Mesendoderm (in vitro differentiated cells): ENCODE measurements at regions not wholly inside any gene's neighbourhood (a gene's known extent, or its start where the extent isn't known, plus 50 kb on each side); places are given as distances from the start of the nearest gene placed in this dataset.
"Not testable (repeated sequence)": the region's sequence is repeated elsewhere in the genome, so short reads cannot be mapped to it uniquely, and the experiment has no call there.

Experiments used
- DNase-seq: peaks from one replicate; pipeline ENCODE4 v3.0.0; 2013
- H2AK5ac ChIP-seq: 2 replicates; pipeline ENCODE4 v1.6.1; 2013; ENCODE audit warnings: low read length, inconsistent platforms
- H2BK120ac ChIP-seq: 2 replicates; pipeline ENCODE4 v1.6.1; 2013; ENCODE audit warnings: low read depth, mild to moderate bottlenecking, low read length, moderate library complexity, mixed read lengths
- H2BK15ac ChIP-seq: replicated peaks from 2 replicates; pipeline ENCODE4 v1.6.1; 2013; ENCODE audit warnings: low read depth, mild to moderate bottlenecking, moderate library complexity
- H2BK5ac ChIP-seq: 2 replicates; pipeline ENCODE4 v1.6.1; 2013; ENCODE audit warnings: low read length, inconsistent platforms
- H3K18ac ChIP-seq: 2 replicates; pipeline ENCODE4 v1.6.1; 2013; ENCODE audit warnings: mild to moderate bottlenecking, low read length, mixed read lengths
- H3K23ac ChIP-seq: one replicate; pipeline ENCODE4 v1.6.1; 2013; ENCODE audit warnings: low read length
- H3K27ac ChIP-seq: 2 replicates; pipeline ENCODE4 v1.5.1; 2013; ENCODE audit warnings: low read depth, mild to moderate bottlenecking, inconsistent platforms, low read length, moderate library complexity
- H3K27me3 ChIP-seq: 2 replicates; pipeline ENCODE4 v1.6.1; 2013; ENCODE audit warnings: low read length, control low read depth, mild to moderate bottlenecking, inconsistent platforms; ENCODE audit not compliant: insufficient read depth, poor library complexity
- H3K36me3 ChIP-seq: 2 replicates; pipeline ENCODE4 v1.6.1; 2013; ENCODE audit warnings: low read length, inconsistent platforms; ENCODE audit not compliant: control insufficient read depth, insufficient read depth
- H3K4ac ChIP-seq: one replicate; pipeline ENCODE4 v1.6.1; 2013; ENCODE audit warnings: low read depth, mild to moderate bottlenecking, low read length, moderate library complexity
- H3K4me1 ChIP-seq: 2 replicates; pipeline ENCODE4 v1.6.1; 2013; ENCODE audit warnings: low read depth, low read length, inconsistent platforms; ENCODE audit not compliant: control insufficient read depth
- H3K4me2 ChIP-seq: 2 replicates; pipeline ENCODE4 v1.6.1; 2013; ENCODE audit warnings: low read length
- H3K4me3 ChIP-seq: 2 replicates; pipeline ENCODE4 v1.5.1; 2013; ENCODE audit warnings: mild to moderate bottlenecking, low read length
- H3K56ac ChIP-seq: one replicate; pipeline ENCODE4 v1.6.1; 2013; ENCODE audit warnings: low read length
- H3K79me1 ChIP-seq: 2 replicates; pipeline ENCODE4 v1.6.1; 2013; ENCODE audit warnings: low read length, inconsistent platforms
- H3K79me2 ChIP-seq: 2 replicates; pipeline ENCODE4 v1.6.1; 2013; ENCODE audit warnings: mild to moderate bottlenecking, low read length; ENCODE audit not compliant: control insufficient read depth, insufficient read depth
- H3K9ac ChIP-seq: 2 replicates; pipeline ENCODE4 v1.6.1; 2013; ENCODE audit warnings: low read length, inconsistent platforms
- H4K5ac ChIP-seq: one replicate; pipeline ENCODE4 v1.6.1; 2013; ENCODE audit warnings: low read length
- H4K8ac ChIP-seq: one replicate; pipeline ENCODE4 v1.6.1; 2013; ENCODE audit warnings: low read depth, mild to moderate bottlenecking, control low read depth, low read length, moderate library complexity
- WGBS: extraction: QIAGEN DNeasy Blood & Tissue Kit; methylation state at CpG from one replicate; pipeline ENCODE4 v1.1.7; 2013; ENCODE audit warnings: low lambda C conversion rate, missing lambda C conversion rate; ENCODE audit not compliant: insufficient coverage; ENCODE audit errors: extremely low coverage; 5-methylcytosine and 5-hydroxymethylcytosine counted together

DNA sequence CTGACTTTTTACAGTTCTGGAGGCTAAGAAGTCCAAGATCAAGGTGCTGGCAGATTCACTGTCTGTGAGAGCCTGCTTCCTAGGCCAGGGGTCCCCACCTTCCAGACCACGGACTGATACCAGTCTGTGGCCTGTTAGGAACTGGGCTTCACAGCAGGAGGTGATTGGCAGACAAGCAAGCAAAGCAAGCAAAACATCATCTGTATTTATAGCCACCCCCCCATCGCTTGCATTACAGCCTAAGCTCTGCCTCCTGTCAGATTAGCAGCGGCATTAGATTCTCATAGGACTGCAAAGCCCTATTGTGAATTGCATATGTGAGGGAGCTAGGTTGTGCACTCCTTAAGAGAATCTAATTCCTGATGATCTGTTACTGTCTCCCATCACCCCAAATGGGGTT, 194.7 kb upstream of the THRB start:
- H2AK5ac ChIP-seq = no peak overlapping the region
- no peak overlapping the region for H2BK120ac ChIP-seq
- H3K4ac ChIP-seq = no peak overlapping the region
- H3K4me1 ChIP-seq = no peaks in the 10 kb centered on the region
- no peaks in the 10 kb centered on the region for H3K79me2 ChIP-seq
- H3K23ac ChIP-seq = no peak overlapping the region
- no CpG with 5 or more reads among the region's 3 CpGs for WGBS
- no peak overlapping the region for H2BK5ac ChIP-seq
- no peaks in the 10 kb centered on the region for H3K79me1 ChIP-seq
- no peaks in the 10 kb centered on the region for H3K27me3 ChIP-seq
- DNase-seq = peak; percentile 22
- no peak overlapping the region for H3K56ac ChIP-seq
- no peak overlapping the region for H3K4me3 ChIP-seq
- H3K18ac ChIP-seq = no peak overlapping the region
- H3K27ac ChIP-seq = no peak overlapping the region
- H4K8ac ChIP-seq = no peak overlapping the region
- no peak overlapping the region for H4K5ac ChIP-seq
- H2BK15ac ChIP-seq = no peak overlapping the region
- H3K9ac ChIP-seq = no peak overlapping the region
- H3K4me2 ChIP-seq = no peak overlapping the region
- no peaks in the 10 kb centered on the region for H3K36me3 ChIP-seq

DNA sequence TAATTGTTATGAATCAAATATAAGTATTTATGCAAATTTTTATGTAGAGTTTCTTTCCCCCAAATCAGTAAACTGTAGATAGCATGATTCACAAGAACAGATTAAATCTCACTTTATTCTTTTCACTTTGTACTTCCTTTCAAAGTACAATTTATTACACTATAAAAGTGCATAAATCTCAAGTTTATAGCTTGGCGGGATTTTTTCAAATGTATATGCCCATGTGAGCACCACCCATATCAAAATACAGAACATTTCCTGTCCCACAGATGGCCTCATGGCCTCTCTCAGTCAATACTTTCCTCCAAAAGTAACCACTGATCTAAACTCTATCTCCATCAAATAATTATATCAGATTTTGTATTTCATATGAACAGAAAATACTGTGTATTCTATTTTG, 196.1 kb upstream of the THRB start:
- Histone ChIP-seq H3K4me2 (no peak overlapping the region), H3K36me3 (no peaks in the 10 kb centered on the region), H3K9ac (no peak overlapping the region), H2BK5ac (no peak overlapping the region), H3K4me1 (no peaks in the 10 kb centered on the region), H3K18ac (no peak overlapping the region), H4K8ac (no peak overlapping the region), H4K5ac (no peak overlapping the region), H3K23ac (no peak overlapping the region), H3K56ac (no peak overlapping the region), H2AK5ac (no peak overlapping the region), H2BK15ac (no peak overlapping the region), H2BK120ac (no peak overlapping the region), H3K4me3 (no peak overlapping the region), H3K27ac (no peak overlapping the region), H3K79me2 (no peaks in the 10 kb centered on the region), H3K4ac (no peak overlapping the region), H3K79me1 (no peaks in the 10 kb centered on the region), H3K27me3 (no peaks in the 10 kb centered on the region)
- no peak for DNase-seq
- no CpG with 5 or more reads among the region's 1 CpG for WGBS

DNA sequence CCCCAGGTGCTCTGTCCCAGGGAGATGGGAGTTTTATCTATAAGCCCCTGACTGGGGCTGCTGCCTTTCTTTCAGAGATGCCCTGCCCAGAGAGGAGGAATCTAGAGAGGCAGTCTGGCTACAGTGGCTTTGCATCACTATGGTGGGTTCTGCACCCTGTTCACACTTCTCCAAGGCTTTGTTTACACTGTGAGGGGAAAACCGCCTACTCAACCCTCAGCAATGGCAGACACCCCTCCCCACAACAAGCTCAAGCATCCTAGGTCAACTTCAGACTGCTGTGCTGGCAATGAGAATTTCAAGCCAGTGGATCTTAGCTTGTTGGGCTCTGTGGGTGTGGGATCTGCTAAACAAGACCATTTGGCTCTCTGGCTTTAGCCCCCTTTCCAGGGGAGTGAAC, 204.4 kb upstream of the THRB start:
- H4K5ac ChIP-seq, H3K27ac ChIP-seq, H3K79me2 ChIP-seq, H3K79me1 ChIP-seq, H3K36me3 ChIP-seq, H4K8ac ChIP-seq, H3K4ac ChIP-seq, H3K4me1 ChIP-seq, H3K23ac ChIP-seq, H3K56ac ChIP-seq, H3K4me2 ChIP-seq, H2BK5ac ChIP-seq, H2AK5ac ChIP-seq, H3K27me3 ChIP-seq, H3K9ac ChIP-seq, H2BK120ac ChIP-seq, H3K4me3 ChIP-seq, H3K18ac ChIP-seq, H2BK15ac ChIP-seq, DNase-seq: not testable (repeated sequence)
- no CpG with 5 or more reads among the region's 1 CpG for WGBS

DNA sequence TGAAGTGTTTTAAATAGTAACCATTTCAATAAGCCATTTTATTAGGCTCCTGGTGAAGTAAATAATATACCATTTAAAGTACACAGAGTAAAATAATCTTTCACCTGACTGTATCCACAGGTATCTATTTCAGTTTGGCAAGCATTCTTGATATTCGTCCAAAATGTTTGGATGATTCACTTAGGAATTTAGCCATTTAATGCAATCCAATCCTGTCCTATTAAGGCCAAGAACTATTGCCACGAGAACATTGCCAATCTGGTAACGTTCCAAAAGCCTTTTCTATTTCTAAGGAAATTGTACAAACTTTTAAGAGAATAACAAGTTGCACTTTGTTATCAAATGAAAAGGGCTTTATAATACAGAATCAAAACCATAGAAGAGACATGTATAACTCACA, 209.8 kb upstream of the THRB start:
- Histone ChIP-seq H3K4me3 (no peak overlapping the region), H3K36me3 (no peaks in the 10 kb centered on the region), H3K4ac (no peak overlapping the region), H3K79me1 (no peaks in the 10 kb centered on the region), H3K9ac (no peak overlapping the region), H2AK5ac (no peak overlapping the region), H3K18ac (no peak overlapping the region), H4K5ac (no peak overlapping the region), H3K4me2 (no peak overlapping the region), H4K8ac (no peak overlapping the region), H3K23ac (no peak overlapping the region), H3K56ac (no peak overlapping the region), H3K4me1 (no peaks in the 10 kb centered on the region), H2BK120ac (no peak overlapping the region), H3K79me2 (no peaks in the 10 kb centered on the region), H3K27me3 (no peaks in the 10 kb centered on the region), H2BK5ac (no peak overlapping the region), H2BK15ac (no peak overlapping the region), H3K27ac (no peak overlapping the region)
- DNase-seq = no peak
- WGBS = no CpG with 5 or more reads among the region's 3 CpGs

DNA sequence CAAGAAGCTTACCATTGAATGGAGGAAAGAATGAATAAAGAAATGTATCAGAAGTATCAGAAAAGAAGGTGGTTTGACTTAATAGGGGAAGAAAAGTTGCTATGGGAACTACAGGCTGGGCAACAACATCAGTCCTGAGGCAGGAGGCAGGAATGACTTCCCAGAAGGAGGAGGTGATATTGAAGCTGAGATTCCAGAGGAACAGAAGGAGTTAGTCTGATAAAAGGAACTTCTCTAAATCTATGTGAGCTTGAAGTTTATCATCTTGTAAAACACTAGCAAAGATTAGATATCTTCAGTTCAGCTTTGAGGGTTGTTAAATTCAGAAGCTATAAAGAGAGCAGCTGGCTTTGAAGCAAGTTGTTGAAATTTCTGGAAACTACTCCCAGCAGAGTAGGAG, 213.3 kb upstream of the THRB start:
- Histone ChIP-seq H3K27ac (no peak overlapping the region), H2BK5ac (no peak overlapping the region)

DNA sequence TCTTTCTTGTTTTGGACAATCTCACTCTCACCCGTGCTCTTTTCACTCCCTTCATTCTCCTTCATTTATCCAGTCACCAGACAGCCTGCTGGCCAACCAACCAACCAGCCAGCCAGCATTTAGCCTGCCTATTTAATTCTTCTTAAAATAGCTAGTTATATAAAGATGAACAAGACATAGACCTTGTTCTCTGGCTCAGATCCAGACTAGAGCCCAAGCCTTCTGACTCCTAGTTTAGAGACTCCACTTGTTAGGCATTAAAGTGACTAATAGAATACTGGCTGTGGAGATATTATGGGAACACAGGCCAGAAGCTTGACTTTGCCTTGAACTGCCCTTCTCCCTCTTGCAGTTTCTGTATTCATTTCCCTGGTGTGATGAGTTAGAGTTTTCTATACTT, 215.3 kb upstream of the THRB start:
- no peak overlapping the region for H3K18ac ChIP-seq
- H2AK5ac ChIP-seq = no peak overlapping the region
- no peak for DNase-seq
- H4K5ac ChIP-seq = no peak overlapping the region
- no peaks in the 10 kb centered on the region for H3K27me3 ChIP-seq
- no peak overlapping the region for H3K4ac ChIP-seq
- no peak overlapping the region for H3K23ac ChIP-seq
- no peak overlapping the region for H3K9ac ChIP-seq
- H3K4me1 ChIP-seq = no peaks in the 10 kb centered on the region
- H3K4me2 ChIP-seq = no peak overlapping the region
- H3K27ac ChIP-seq = no peak overlapping the region
- H3K79me1 ChIP-seq = no peaks in the 10 kb centered on the region
- H3K79me2 ChIP-seq = no peaks in the 10 kb centered on the region
- H2BK5ac ChIP-seq = no peak overlapping the region
- no CpG with 5 or more reads among the region's 1 CpG for WGBS
- H2BK120ac ChIP-seq = no peak overlapping the region
- H3K56ac ChIP-seq = no peak overlapping the region
- no peak overlapping the region for H2BK15ac ChIP-seq
- H4K8ac ChIP-seq = no peak overlapping the region
- H3K4me3 ChIP-seq = no peak overlapping the region
- no peaks in the 10 kb centered on the region for H3K36me3 ChIP-seq

More for the DNA sequence above, 213.3 kb upstream of the THRB start:
- Histone ChIP-seq H3K9ac (no peak overlapping the region), H4K5ac (no peak overlapping the region), H3K4me2 (no peak overlapping the region), H3K79me2 (no peaks in the 10 kb centered on the region), H2BK120ac (no peak overlapping the region), H3K56ac (no peak overlapping the region), H3K27me3 (no peaks in the 10 kb centered on the region), H3K18ac (no peak overlapping the region), H4K8ac (no peak overlapping the region), H3K4me3 (no peak overlapping the region), H2AK5ac (no peak overlapping the region), H3K79me1 (no peaks in the 10 kb centered on the region), H3K4ac (no peak overlapping the region), H3K36me3 (no peaks in the 10 kb centered on the region), H3K4me1 (no peaks in the 10 kb centered on the region), H2BK15ac (no peak overlapping the region), H3K23ac (no peak overlapping the region)
- DNase-seq = peak; percentile 64
